Left cardiac atrium (tissue), 4 donors: ENCODE measurements at regions not wholly inside any gene's neighbourhood (a gene's known extent, or its start where the extent isn't known, plus 50 kb on each side); places are given as distances from the start of the nearest gene placed in this dataset.

Experiments
- ATAC-seq, 2 donors: fragments of 200-7000 bp; cut with Tn5 transposase; one replicate each; pipeline ENCODE4 v1.9.1; 2020; ENCODE audit warnings: mild to moderate bottlenecking in 2 of 2, moderate library complexity in 2 of 2
- DNase-seq: peaks from one replicate; pipeline ENCODE4 v3.0.0-alpha.2; 2020
- intact Hi-C, 2 donors: fragments of 100-400 bp; cut with DNase I; formaldehyde crosslinking; loops; one replicate each; pipeline versions ENCODE4 v1.14.1 to v1.15.1; 2022 to 2023
- donor health status: DM: no; HTN: yes; CAD: no.
- donor health status: DM: no; HTN: yes; CAD: no; lungs with severe emphysema.
- donor health status: DM: yes; HTN: yes; CAD: no.
- donor health status: Dilated cardiomyopathy.

- DNase-seq: peak; percentile 34
- peak; percentile 56 to 74 for ATAC-seq
- intact Hi-C loops: no loop called here
These were observed 102.2 kb upstream of the CYP1B1 start for GRCh38 chr2:38178119-38178518.

DNA sequence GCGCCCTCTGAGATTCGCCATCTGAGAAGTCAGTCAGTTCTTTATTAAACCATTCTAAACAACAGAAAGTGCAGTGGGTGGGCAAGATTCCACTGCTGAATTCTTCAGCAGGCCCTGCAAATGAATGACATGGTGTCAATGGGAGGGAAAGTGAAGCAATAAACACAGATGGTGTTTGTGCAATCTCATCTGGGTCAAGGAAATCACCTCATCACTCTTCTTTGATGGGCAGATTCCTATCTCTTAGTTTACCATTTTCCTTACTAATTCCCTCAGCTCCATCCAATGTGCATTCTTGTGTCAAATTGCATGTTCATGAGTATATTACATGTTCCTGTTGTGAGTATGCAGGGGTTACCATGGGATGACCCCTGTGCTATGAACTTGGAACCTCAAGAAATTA, 100.7 kb upstream of the CYP1B1 start:
- intact Hi-C loops: no loop called here
- ATAC-seq (no peak), DNase-seq (no peak)

DNA sequence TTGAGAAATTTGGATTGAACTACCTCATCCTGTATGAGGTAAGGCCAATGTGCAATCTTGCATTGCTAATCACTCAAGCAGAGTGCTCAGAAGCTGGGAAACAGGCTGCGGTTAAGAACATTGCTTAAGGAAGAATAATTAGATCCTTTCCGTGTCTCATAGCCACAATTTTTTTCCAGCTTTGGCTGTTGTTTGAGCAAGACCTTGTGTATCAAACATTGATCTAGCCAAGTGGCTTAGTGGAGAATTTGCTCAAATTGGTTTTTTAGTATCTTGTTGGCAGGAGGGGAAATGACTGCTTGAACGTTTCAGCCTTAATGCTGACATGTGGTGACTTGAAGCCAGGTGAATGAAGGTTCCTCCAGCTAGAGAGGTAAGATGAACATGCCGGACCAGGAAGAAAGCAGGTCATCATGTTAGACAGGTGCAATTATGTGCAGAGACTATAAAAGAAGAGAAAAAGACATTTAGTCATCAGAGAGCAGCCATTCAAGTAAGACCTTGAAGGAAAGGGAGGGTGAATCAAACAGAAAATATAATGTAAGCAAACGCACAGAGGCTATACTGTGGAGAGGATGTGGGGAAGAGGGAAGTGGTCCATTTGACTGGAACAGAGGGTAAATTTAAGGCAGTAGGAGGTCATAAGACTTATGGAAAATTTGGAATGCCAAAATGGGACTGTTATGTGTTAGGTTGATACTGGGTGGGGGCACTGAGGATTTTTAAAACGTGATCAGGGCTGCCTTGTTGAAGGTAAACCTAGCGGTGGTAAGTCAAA, 98.9 kb upstream of the CYP1B1 start:
- ATAC-seq: peak; percentile 61 to 92
- intact Hi-C loops: no loop called here
- no peak for DNase-seq

GRCh38 chr2:38174131-38174530, 98.2 kb upstream of the CYP1B1 start:
- ATAC-seq: no peak
- intact Hi-C loops: no loop called here

DNA sequence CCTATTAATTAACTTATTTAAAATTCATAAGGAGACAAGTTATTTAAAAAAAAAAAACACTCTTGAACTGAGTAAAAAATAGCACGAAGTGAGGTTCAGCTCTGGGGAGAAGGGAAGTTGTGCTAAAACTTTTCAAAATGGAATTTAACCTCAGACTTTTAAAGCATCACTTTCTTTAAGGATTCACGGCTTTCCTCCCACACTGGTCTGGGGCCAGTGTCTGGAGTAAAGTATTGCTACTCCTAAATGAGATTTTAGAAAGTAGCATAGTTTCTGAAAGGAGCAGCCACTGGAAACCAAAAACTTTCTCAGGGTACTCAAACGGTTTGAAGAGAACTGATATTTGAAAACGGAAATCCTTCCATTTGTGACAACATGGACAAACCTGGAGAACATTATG, 97.7 kb upstream of the CYP1B1 start:
- ATAC-seq: peak in 1 of 2 donors; percentile 68

More at GRCh38 chr2:38174131-38174530, 98.2 kb upstream of the CYP1B1 start:
- DNase-seq: no peak

GRCh38 chr2:38171208-38171855, 95.4 kb upstream of the CYP1B1 start:
- ATAC-seq (no peak), DNase-seq (no peak)
- intact Hi-C loops: no loop called here

More for the DNA sequence above, 97.7 kb upstream of the CYP1B1 start:
- intact Hi-C loops: no loop called here
- DNase-seq: no peak

DNA sequence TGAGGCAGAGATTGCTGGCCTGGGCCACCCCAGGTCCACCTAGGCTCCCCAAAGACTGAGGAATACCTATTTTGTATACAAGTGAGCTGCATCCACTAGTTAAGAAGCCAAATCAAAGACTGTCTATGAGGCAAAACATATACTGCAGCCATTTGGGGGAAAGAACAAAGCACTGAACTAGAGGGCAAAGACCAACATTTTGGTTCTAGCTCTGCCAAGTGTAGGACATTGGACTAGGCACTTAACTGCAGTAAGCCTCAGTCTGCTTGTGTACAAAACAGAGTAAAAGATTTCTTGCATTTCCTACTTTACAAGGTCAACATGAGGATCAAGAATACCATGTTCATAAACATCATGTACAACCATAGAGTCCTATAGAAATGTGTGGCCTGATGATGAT, 94.8 kb upstream of the CYP1B1 start:
- no peak for DNase-seq
- no peak for ATAC-seq
- intact Hi-C loops: no loop called here

- intact Hi-C loops: no loop called here
- DNase-seq (no peak), ATAC-seq (no peak)
These were observed 94.1 kb upstream of the CYP1B1 start for GRCh38 chr2:38170067-38170466.

DNA sequence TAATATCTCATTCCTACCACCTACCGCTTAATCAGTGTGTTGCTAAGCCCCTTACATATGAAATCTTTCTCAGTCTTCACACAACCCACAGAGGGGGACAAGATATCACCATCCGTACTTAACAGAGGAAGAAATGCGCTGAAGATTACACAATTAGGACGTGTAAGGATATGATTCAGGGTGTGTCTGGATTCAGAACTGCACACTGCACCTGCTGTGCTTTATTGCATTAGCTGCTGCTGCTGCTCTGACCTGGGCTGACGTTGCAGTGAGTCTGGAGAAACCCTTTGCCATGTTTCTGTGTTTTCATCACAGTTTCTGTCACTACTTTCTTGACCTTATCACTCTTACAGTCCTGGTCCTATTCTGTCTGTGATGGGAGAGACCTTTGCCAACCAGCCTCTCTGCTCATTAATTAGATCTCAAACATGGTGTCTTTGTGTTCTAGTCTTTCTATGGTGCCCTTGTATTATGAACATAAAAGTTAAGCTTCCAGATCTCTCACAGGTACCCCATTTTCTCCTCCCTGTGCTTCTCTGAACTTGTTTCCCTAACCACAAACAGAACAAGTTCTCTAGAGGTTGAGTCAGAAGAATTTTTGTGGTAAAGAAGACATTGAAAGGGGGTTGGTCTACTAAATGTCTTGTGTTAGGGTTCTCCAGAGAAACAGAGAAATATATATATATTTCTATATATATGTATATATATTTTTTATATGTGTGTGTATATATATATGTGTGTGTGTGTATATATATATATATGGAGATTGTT, 92.9 kb upstream of the CYP1B1 start:
- no peak for DNase-seq
- no peak for ATAC-seq
- intact Hi-C loops: no loop called here

GRCh38 chr2:38167968-38168350, 92.0 kb upstream of the CYP1B1 start:
- intact Hi-C loops: no loop called here
- DNase-seq (no peak), ATAC-seq (no peak)

DNA sequence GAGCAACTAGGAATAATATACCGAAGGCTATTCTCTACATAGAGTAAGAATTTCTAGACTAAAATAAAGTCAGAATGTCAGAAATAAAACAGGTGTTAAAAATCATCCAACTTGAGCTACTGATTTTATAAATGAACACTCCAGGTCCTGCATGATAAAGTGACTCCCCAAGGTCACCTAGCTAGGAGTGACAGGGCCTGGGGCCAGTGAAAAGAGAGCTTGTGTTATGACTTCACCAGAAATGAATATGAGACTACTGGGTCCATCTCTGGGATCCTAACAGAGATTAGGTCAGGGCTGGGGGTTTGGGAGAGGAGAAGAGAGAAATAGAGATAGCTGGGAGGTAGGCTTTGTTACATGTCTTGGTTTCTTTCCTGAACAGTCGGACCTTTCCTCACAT, 89.7 kb upstream of the CYP1B1 start:
- no peak for ATAC-seq

GRCh38 chr2:38164881-38165280, 88.9 kb upstream of the CYP1B1 start:
- ATAC-seq (no peak), DNase-seq (no peak)
- intact Hi-C loops: no loop called here

More for the DNA sequence above, 89.7 kb upstream of the CYP1B1 start:
- intact Hi-C loops: no loop called here
- DNase-seq: no peak

GRCh38 chr2:38163579-38163978, 87.6 kb upstream of the CYP1B1 start:
- DNase-seq (no peak), ATAC-seq (no peak)
- intact Hi-C loops: no loop called here

DNA sequence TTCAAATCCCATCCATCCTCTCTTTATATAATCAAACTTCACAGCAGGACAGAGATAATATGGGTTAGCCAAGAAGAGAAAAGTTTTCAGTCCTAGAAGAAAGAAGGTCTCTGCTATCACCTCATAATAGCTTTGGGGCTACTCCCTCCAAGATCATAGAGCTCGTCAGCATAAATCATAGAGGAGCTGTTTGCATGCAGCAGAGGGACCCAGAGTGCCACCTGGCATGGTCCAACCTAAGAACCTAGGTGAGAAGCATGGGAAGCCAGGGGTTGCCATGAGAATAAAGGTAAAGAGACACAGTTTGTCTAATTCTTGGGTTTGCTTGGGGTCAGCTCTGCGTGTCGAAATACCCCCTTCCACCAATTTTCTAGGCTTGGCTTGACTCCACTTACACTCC, 87.1 kb upstream of the CYP1B1 start:
- ATAC-seq: no peak
- DNase-seq: no peak
- intact Hi-C loops: no loop called here

- DNase-seq (no peak), ATAC-seq (no peak)
- intact Hi-C loops: no loop called here
These were observed 84.6 kb upstream of the CYP1B1 start for GRCh38 chr2:38160516-38160915.

DNA sequence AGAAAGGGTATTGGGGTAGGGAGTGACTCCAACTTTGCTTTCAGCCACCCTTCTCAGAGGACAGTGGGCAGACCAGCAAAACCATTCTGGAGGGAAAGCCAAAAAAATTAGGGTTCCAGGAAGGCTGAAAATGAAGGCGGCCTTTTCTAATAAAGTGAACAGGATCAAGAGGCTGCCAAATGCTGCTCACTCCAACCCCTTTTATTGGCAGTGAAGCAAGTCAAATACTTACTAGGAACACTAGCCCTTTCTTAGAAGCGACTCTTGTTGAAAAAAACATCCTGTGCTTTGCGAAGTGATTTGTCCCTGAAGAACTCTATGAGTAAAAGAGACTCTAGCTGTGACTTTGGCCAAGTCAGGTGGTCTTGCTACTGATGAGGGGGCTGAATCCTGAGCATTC, 83.6 kb upstream of the CYP1B1 start:
- DNase-seq: no peak
- intact Hi-C loops: no loop called here
- peak; percentile 68 to 89 for ATAC-seq

- intact Hi-C loops: no loop called here
- DNase-seq (no peak), ATAC-seq (no peak)
These were observed 83.2 kb upstream of the CYP1B1 start for GRCh38 chr2:38159191-38159590.

DNA sequence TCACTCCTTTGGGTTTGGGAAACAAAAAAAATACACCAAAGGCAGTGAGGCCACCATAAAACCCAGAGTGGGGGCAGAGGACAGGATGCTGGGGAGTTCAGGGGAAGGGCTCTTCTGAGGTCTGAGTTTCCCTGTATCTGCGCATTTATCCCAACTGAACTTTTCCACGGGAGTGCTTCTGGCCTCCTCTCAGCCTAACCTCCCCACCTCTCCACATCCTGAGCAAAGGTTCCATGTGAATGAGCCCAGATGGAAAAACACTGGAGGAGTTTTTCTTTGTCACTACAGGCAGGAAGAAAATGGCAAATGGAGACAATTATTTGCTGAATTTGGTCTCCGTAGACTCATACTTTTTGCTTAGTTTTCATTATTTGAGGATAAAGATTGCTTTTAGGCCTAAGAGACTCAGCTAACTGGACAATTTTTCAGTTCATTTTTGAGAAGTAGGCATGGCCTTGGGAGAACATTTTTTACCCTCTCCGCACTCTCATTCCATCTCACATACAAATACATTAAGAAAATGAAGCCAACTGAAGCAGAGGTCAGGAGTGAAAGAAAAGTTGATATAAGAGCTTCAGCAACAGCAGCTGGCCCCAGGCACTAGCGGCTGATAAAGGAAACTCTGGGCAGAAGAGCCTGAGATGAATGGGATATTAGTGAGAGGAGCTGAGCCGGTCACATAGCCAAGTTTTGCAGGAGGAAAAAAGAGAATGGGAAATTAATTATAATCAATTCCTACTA, 82.6 kb upstream of the CYP1B1 start:
- intact Hi-C loops: no loop called here
- DNase-seq (no peak), ATAC-seq (peak in 1 of 2 donors; percentile 56)

DNA sequence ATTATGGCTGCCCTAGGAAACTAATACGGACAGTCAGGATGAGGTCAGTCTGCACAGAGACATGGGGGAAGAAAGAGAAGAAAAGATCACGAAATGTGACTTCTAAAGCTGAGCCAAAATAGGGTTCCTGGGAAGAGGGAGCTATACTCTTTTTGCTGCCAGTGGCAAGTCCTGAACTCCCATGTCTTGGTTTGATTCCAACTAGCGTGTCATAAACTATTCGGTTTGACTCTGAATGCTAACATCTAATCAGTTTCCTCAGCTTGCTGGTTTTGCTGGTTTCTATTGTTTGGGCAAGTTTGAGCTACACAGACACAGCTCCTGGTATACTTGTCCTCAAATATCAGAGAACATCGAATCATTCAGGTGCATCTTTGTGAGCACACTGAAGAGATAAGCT, 80.5 kb upstream of the CYP1B1 start:
- intact Hi-C loops: no loop called here
- ATAC-seq: no peak
- DNase-seq: no peak

DNA sequence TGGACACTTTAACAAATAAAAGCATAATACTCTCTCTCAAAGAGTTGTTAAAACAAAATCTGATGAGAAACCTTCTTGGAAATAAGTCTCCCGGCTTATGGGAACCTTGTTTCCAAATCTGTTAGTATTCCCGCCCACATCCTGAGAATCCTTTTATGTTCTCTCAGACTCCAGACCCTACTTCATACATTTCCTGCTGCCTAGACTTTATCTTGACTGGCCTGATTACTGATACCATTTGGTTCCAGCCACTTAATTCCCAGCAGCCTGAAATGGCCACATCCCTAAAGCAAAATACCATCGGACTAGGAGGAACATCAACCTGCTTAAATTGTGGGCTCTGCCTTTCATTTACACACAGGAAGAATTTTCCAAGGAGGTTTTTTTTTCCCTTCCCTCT, 79.1 kb upstream of the CYP1B1 start:
- intact Hi-C loops: no loop called here
- ATAC-seq: peak in 1 of 2 donors; percentile 78

More for the DNA sequence above, 79.1 kb upstream of the CYP1B1 start:
- DNase-seq: no peak
